ENCODE measurements at regions not wholly inside any gene's neighbourhood (a gene's known extent, or its start where the extent isn't known, plus 50 kb on each side); places are given as distances from the start of the nearest gene placed in this dataset.

- intact Hi-C loops (cut with micrococcal nuclease): no loop called here
- peak overlapping the region; percentile 23 for H2AFZ ChIP-seq (ENCODE audit: low read depth, low read length, poor library complexity, severe bottlenecking)
- no peak for ATAC-seq
- no peaks in the 10 kb centered on the region for H3K36me3 ChIP-seq (ENCODE audit: control insufficient read depth in 1 of 2, insufficient read depth in 2 of 2, low read length in 2 of 2)
- no peak overlapping the region for H3K27ac ChIP-seq (ENCODE audit: low read depth, low read length)
- ChIA-PET POLR2A (no interaction called here), RAD21 (ENCODE audit: low non-redundant PET in 1 of 2, low total read pairs in 2 of 2, uncharacterized antibody in 2 of 2, unreplicated experiment in 2 of 2) (no interaction called here), CTCF (no interaction called here)
- no peaks in the 10 kb centered on the region for H3K27me3 ChIP-seq (ENCODE audit: insufficient read depth, low read length)
- H3K4me1 ChIP-seq (ENCODE audit: control insufficient read depth in 1 of 2, insufficient read depth in 2 of 2, low read length in 2 of 2): peaks cover 0 to 17% of the 10 kb centered on the region in 2 experiments; a peak in 2 of 4 replicates
- H3K79me2 ChIP-seq (ENCODE audit: insufficient read depth, low read length): no peaks in the 10 kb centered on the region
- no peak overlapping the region for H3K9ac ChIP-seq (ENCODE audit: low read length)
- no TSS peak for BruUV-seq (replicated peaks)
- no peak overlapping the region for H3K4me3 ChIP-seq (replicated peaks in 1 of 2; ENCODE audit: low read depth in 1 of 2, low read length in 2 of 2)
- TF ChIP-seq SIN3A (IDR thresholded peaks at IDR 0.05; ENCODE audit: low read depth) (no peak), MAX (IDR thresholded peaks at IDR 0.05) (peak; percentile 49; the same call in 1 of the 2 replicates), JUND (IDR thresholded peaks at IDR 0.05) (0 out of 2 replicates have a peak, but pooled peaks have one; percentile 7)
- no peaks in the 10 kb centered on the region for H3K9me2 ChIP-seq (ENCODE audit: insufficient read depth)
- peak; percentile 7 for DNase-seq (ENCODE audit: low read depth, low spot score)
- no peaks in the 10 kb centered on the region for H3K9me3 ChIP-seq (ENCODE audit: control insufficient read depth in 1 of 2, insufficient read depth in 1 of 2, low read depth in 1 of 2, low read length in 2 of 2)
- H3K4me2 ChIP-seq (ENCODE audit: low read length): no peak overlapping the region
- H4K20me1 ChIP-seq (ENCODE audit: insufficient read depth): no peaks in the 10 kb centered on the region
Observed at GRCh38 chr1:67626090-67626860, 58.7 kb upstream of the GADD45A start.

- intact Hi-C loops (cut with micrococcal nuclease): no loop called here
- TF ChIP-seq CBX3 (IDR thresholded peaks at IDR 0.05; ENCODE audit: low read depth) (no peak), TCF7L2 (IDR thresholded peaks at IDR 0.05; ENCODE audit: borderline replicate concordance, extremely low read depth, insufficient read depth, insufficient read length) (no peak), SP1 (IDR thresholded peaks at IDR 0.05; ENCODE audit: low read depth) (no peak), ZBTB33 (IDR thresholded peaks at IDR 0.05; ENCODE audit: extremely low read depth, insufficient replicate concordance, low read length) (no peak), JUND (IDR thresholded peaks at IDR 0.05) (no peak), CEBPB (IDR thresholded peaks at IDR 0.05; ENCODE audit: low read depth) (no peak), POLR2A (IDR thresholded peaks at IDR 0.05; ENCODE audit: borderline replicate concordance, extremely low read depth, insufficient read depth, insufficient read length) (no peak), EZH2phosphoT487 (IDR thresholded peaks at IDR 0.05; ENCODE audit: borderline replicate concordance) (no peak), ELF1 (IDR thresholded peaks at IDR 0.05; ENCODE audit: borderline replicate concordance, low read depth) (no peak), CTCF (IDR thresholded peaks at IDR 0.05 in 2 of 3, conservative IDR thresholded peaks at IDR 0.05 in 1 of 3; ENCODE audit: borderline replicate concordance in 1 of 3, insufficient read depth in 1 of 3, low read depth in 2 of 3, low read length in 2 of 3) (no peak), EGR1 (IDR thresholded peaks at IDR 0.05; ENCODE audit: low read depth) (no peak)
- ChIA-PET RAD21 (ENCODE audit: low non-redundant PET in 1 of 2, low total read pairs in 2 of 2, uncharacterized antibody in 2 of 2, unreplicated experiment in 2 of 2) (no interaction called here), CTCF (no interaction called here), POLR2A (no interaction called here)
- no peaks in the 10 kb centered on the region for H3K79me2 ChIP-seq (ENCODE audit: insufficient read depth, low read length)
- peak overlapping the region; percentile 23 for H2AFZ ChIP-seq (ENCODE audit: low read depth, low read length, poor library complexity, severe bottlenecking)
- H3K4me3 ChIP-seq (replicated peaks in 1 of 2; ENCODE audit: low read depth in 1 of 2, low read length in 2 of 2): no peak overlapping the region
- H4K20me1 ChIP-seq (ENCODE audit: insufficient read depth): no peaks in the 10 kb centered on the region
- ATAC-seq: no peak
- H3K36me3 ChIP-seq (ENCODE audit: control insufficient read depth in 1 of 2, insufficient read depth in 2 of 2, low read length in 2 of 2): no peaks in the 10 kb centered on the region
- H3K4me2 ChIP-seq (ENCODE audit: low read length): no peak overlapping the region
- H3K27me3 ChIP-seq (ENCODE audit: insufficient read depth, low read length): no peaks in the 10 kb centered on the region
- H3K27ac ChIP-seq (ENCODE audit: low read depth, low read length): no peak overlapping the region
- H3K9me3 ChIP-seq (ENCODE audit: control insufficient read depth in 1 of 2, insufficient read depth in 1 of 2, low read depth in 1 of 2, low read length in 2 of 2): no peaks in the 10 kb centered on the region
- no peak for DNase-seq (ENCODE audit: low read depth, low spot score)
- no peaks in the 10 kb centered on the region for H3K9me2 ChIP-seq (ENCODE audit: insufficient read depth)
- peaks cover 0 to 21% of the 10 kb centered on the region in 2 experiments; a peak in 2 of 4 replicates for H3K4me1 ChIP-seq (ENCODE audit: control insufficient read depth in 1 of 2, insufficient read depth in 2 of 2, low read length in 2 of 2)
- H3K9ac ChIP-seq (ENCODE audit: low read length): no peak overlapping the region
- no TSS peak for BruUV-seq (replicated peaks)
Observed at GRCh38 chr1:67626861-67627235, 58.2 kb upstream of the GADD45A start.
